ENCODE measurements at regions not wholly inside any gene's neighbourhood (a gene's known extent, or its start where the extent isn't known, plus 50 kb on each side); places are given as distances from the start of the nearest gene placed in this dataset.

- no peak for DNase-seq (ENCODE audit: low read depth)
Measured at GRCh38 chr11:31903225-31904074, 92.3 kb upstream of the PAX6 start.

DNA sequence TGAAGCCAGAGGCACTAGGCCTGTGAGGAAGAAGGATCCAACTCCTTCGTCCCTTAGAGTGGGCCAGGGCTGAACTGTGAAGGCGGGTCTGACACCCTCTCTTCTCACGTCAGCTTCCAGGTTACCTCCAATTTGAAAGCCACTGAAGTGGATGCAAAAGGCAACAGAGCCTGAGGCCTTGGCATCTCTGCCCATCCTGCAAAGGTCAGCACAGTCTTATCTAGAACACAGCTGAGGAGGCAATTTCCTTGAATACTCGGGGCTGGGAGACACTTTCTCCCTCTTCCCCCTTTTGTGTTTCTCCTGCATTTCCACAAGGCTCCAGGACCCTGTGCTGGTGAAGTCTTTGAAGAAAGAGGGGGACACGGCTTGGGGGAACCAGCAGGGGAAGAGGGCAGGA, 91.6 kb upstream of the PAX6 start:
- DNase-seq (ENCODE audit: low read depth), result no peak

DNA sequence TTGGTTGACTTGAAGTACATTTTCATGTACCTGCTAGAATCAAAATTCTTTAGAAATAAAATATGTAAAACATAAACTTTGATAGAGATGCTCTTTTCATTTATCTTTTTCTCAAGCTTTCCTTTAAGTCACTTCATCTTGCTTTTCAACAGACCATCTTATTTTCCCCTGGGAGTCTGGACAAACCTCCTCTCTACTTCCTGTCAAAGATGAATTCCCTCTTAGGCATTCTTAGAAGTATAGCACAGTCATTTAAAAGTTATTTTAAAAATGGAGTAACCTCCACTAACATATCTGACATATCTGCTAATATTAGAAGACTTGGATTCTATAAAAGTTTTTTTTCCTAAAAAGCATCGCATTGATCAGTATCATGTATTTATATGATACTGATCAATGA, 84.8 kb upstream of the PAX6 start:
- peak; percentile 30 for DNase-seq (ENCODE audit: low read depth)

- DNase-seq (ENCODE audit: low read depth), result no peak
Measured at GRCh38 chr11:31887180-31887579, 76.1 kb upstream of the PAX6 start.

GRCh38 chr11:31884080-31884479, 73.0 kb upstream of the PAX6 start:
- DNase-seq (ENCODE audit: low read depth), result no peak

DNA sequence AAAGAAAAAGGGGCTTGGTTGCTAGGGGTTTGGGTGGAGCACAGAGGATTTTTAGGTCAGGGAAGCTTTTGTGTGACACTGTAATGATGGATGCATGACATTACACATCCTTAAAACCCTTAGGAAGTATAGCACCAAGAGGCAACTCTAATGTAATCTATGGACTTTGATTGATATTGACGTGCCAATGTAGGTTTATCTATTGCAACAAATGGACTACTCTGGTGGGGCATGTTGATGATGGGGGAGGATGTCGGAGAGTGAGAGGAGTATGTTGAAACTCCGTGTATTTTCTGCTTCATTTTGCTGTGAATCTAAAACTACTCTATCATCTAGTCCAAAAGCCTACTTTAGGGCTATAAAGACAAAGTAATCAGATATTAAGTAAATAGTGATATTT, 72.3 kb upstream of the PAX6 start:
- DNase-seq (ENCODE audit: low read depth), result no peak

DNA sequence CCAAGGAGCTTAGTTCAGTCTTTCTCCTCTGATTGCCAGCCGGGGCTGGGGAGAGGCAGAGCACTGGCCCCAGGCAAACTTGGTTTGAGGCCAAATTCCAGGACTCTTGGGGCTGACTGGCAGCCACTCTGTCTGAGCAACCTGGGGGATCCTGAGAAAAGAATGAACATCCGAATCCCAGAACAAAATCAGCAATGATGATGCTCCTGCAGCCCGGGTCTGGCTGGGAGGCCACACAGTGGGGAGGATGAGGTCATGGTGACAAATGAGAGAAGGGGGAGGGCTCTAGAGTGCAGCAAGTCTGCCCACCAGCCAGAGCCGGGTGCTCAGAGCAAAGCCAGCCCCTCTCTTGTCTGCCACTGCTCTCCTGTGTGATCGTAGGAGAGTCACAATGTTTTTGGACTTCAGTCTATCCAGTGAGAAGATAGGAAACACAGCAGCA, 71.8 kb upstream of the PAX6 start:
- DNase-seq (ENCODE audit: low read depth), result no peak

GRCh38 chr11:31881825-31882224, 70.7 kb upstream of the PAX6 start:
- no peak for DNase-seq (ENCODE audit: low read depth)

DNA sequence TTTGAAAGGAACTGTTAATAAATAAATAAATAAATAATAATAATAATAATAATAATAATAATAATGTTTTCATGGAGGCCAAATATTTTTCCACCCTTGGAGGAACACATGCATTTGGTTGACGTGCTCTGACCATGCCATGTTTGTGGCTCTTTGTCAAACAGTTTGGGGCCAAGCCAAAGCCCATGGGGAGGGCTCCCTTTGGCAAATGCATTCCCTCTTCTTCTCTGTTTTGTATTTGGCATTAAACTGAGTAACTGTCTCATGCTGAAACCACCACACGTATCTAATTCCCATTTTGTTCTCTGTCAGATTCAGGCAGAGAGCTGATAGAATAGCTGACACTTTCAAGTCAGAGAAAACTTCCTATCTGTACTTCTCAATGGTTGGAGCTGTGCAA, 68.6 kb upstream of the PAX6 start:
- no peak for DNase-seq (ENCODE audit: low read depth)

GRCh38 chr11:31877863-31878262, 66.7 kb upstream of the PAX6 start:
- no peak for DNase-seq (ENCODE audit: low read depth)

DNA sequence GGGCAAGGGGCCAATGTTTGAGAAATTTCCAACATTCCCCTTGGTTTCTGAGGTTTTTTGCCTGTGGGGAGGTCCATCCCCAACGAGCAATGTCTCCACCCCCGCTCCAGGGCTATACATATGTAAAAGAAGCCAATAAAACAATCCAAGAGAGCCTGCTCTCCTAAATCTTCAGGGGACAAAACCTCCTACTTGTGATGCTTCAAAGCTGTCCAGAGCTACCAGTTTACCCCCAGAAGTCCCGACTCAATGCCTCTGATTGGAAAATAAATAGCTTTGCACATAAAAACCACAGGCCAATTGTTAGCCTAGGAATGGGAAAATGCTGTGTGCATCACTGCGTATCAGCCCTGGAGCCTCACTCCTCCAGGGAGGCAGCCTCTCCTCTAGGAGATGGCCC, 66.0 kb upstream of the PAX6 start:
- DNase-seq (ENCODE audit: low read depth), result no peak

DNA sequence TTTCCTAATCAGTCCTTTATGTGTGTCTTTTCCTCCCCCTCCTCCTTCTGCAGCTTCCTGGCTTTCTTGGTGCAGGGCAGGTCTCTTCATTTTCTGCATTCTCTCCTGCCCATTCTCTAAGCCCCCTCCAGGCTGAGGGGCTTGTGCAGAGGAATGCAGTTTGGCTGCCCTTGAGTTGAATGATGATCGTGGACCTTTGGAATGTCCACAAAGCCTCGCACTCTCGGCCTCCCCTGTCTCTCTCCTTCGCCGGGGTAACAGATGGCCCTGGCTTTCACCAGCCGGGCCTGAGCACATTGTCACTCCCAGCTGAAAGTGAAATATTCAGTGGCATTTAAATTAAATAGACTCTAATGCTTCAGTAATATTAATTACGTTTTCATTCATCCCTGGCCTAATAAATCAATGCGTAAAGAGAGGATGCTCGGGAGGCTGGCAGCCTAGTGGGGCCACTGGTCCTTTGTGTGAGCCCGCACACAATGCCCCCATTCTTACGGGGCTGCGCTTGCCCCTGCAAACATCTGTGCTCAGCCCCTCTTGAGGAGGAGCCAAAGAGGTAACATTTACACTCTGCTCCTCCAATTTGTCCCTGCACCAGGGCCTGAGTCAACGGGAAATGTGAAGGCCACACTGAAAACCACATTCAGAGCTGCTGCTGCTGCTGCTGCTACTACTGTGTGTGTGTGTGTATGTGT, 64.9 kb upstream of the PAX6 start:
- DNase-seq (ENCODE audit: low read depth), result no peak

- DNase-seq (ENCODE audit: low read depth), result no peak
Measured at GRCh38 chr11:31874631-31875191, 63.6 kb upstream of the PAX6 start.

- DNase-seq (ENCODE audit: low read depth), result no peak
Measured at GRCh38 chr11:31873124-31873523, 62.0 kb upstream of the PAX6 start.

- no peak for DNase-seq (ENCODE audit: low read depth)
Measured at GRCh38 chr11:31872076-31872443, 60.9 kb upstream of the PAX6 start.

- no peak for DNase-seq (ENCODE audit: low read depth)
Measured at GRCh38 chr11:31871310-31872075, 60.4 kb upstream of the PAX6 start.

DNA sequence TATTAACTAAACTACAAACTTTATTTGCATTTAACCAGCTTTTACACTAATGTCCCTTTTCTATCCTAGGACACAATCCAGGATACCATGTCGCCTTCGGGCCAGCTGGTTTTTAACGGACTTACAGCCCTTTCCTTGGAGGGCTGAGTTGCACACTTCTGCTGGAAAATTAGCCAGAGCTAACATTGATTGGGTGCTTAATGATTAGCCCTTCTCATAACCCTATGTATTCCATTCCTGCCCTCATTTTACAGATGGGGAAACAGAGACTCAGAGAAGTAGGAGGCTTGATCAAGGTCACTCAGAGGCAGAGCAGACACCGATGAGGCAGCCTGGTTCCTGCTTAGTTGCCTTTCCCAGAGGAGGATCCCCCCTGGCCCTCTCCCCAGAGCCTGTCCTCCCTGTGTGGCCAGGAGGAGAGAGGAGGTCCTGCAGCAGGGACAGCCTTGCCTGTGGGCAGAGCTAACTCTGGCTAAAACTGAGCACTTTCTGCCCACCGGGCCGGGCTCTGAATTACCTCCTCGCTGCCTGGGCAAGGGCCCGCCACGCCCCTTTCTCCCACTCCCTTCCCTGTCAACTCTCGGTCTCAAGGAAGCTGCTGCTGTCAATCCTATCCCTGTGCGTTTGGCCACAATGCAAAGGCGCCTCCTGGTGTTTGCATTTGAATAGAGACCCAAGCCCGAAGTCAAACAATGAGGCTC, 59.6 kb upstream of the PAX6 start:
- no peak for DNase-seq (ENCODE audit: low read depth)

GRCh38 chr11:31869986-31870385, 58.9 kb upstream of the PAX6 start:
- no peak for DNase-seq (ENCODE audit: low read depth)

DNA sequence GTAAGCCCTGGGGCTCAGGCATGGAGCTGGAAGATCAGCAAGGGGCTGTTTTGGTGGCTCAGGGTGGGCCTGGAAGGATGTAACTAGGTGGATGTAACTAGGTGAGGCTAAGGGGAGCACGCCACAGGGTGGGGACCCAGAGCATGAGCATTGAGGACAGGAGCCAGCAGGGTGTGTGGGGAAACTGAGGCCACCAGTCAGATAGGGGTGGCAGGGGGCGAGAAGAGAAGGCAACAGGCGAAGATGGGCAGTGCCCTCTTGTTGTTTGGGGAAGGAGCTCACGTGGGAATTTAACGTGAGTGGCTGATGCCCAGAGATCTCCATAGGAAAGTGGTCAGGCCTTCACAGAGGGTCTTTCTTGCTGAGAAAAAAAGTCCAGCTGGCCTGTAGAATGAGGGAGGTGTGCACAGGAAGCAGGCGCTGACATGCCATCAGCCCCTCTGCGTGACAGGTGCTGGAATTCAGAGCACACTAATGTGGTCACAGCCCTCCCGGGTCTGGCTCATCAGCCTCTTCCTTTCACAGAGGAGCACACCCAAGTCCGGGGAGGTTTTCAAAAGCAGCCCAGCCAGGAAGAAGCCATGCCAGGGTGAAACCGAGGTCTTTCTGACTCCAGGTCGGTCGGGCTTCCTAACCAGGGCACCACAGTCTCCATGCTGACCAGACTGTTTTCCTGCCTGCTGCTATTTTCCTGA, 54.6 kb upstream of the PAX6 start:
- DNase-seq (ENCODE audit: low read depth), result no peak

GRCh38 chr11:31863170-31863832, 52.2 kb upstream of the PAX6 start:
- DNase-seq (ENCODE audit: low read depth), result no peak

DNA sequence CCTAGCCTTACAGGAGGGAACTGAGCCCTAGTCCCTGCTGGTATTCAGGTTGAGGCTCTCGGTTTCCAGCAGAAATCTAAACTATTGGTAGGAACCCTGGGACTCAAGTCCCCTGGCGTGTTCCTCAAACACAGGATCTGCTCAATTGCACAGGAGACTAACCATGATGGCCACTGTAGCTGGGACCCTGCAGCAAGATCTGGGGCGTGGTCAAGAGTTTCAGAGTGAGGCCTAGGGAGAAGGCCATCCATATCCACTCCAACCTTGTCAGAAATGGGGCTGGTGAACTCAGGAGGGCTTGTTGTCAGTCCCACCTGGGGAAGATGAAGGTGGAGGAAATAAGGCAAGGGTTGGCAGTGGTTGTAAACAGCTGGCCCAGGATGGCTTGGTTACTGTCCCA, 49.9 kb upstream of the PAX6 start:
- no peak for DNase-seq (ENCODE audit: low read depth)

All from HS-27A (cell line).